ENCODE measurements at regions not wholly inside any gene's neighbourhood (a gene's known extent, or its start where the extent isn't known, plus 50 kb on each side); places are given as distances from the start of the nearest gene placed in this dataset.

DNA sequence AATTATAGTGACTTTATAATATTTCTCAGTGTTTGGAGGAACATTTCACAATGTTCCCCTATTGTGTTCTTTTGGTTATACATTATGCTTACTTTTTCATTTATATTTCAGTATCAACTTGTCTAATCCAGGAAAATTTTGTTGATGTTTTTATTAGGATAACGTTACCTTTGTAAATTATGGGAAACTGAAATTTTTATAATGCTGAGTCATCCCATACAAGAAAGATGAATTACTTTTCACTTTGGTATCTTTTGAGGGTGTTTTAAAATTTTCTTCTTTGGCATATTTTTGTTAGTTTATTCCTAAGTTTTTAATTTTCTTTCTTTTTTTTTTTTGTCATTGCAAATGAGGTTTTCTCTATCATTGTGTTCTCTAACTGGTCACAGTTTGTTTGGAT lies 542.7 kb downstream of the SLC16A7 start:
- no peak for DNase-seq (ENCODE audit: low read depth)

DNA sequence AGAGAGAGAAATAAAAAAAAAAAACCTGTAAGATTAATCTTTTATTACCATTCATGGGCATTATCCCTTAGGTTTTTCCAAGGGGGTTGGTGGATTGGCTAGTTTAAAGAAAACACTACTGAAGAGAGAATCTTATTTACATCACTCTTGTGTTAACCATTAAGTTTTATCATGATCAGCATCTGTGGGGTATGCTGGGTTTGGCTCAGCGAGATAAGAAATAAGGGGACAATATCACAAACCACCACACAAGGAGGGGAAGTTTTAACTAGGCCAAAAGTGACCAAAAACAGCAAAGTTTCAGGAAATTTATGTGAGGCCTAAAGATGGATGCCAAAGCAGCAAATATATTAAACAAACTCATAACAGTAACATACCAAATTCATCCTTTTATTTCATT lies 548.6 kb downstream of the SLC16A7 start:
- DNase-seq (ENCODE audit: low read depth) = no peak

DNA sequence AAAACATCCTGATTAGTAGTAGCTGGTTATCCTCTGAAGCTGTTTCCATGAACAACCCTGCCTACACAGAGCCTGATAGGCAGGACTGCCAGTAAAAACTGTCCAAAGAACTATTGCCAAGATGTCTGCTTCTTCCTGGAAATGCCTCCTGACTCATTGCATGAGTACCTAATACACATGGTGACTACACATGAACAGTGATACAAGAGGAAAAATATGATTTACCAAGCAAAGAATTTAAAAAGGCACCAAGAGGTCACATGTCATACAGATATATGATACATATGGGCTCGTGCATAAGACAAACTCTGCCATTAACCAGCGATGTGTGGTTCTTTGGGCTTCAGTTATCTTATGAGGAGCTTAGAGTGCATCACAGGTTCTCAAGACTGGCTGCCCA lies 552.3 kb downstream of the SLC16A7 start:
- peak; percentile 88 for DNase-seq (ENCODE audit: low read depth)

DNA sequence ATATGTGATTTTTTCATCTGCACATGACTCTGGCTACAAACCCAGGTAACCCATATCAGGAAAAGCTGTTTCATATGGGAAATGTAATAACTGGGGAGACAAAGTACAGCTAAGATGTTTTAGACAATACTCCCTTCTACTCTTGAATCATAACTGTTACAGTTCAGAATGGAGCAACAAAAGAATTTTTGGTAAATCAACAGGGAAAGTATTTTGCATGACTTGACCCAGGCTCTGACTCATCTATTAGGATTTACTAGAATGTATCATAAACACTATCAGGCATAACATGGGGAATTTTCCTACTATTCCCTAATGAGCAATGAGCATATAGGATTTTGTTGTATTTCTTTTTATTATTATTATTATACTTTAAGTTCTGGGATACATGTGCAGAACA lies 553.0 kb downstream of the SLC16A7 start:
- DNase-seq (ENCODE audit: low read depth) = peak; percentile 89

DNA sequence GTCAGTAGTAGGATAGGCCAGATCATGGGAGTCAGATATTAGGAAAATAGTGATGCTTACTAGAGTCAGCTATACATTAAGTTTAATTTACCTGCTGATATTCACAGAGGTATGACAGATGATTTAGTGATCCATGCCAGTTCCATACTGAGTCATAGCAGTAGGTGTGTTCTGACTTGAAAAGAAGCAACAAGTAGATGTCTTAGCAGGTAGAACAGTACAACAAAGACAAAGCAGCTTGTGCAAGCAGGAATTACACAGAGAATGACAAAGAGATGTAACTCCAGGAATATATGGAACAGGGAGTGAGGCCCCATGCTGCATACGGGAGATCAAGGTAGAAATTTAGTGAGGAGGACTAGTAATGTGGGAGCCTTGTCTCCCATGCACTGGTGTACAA lies 556.9 kb downstream of the SLC16A7 start:
- no peak for DNase-seq (ENCODE audit: low read depth)

DNA sequence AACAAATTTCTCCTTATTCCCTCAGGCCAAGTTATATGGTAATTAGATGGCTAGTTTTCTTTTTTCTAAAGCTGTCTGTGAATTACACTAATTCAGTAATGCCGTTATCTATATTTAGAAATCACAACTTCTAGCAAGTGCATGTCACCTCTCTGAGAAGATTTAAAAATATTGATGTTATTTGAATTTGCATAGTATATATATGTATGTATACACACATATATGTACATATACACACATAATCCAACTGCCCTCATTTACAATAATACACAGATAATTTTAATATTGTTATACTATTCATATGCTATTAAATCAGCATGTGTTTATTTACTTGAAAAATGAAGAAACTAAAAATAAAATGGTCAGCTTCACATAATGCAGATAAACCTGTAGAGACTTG lies 563.9 kb downstream of the SLC16A7 start:
- no peak for DNase-seq (ENCODE audit: low read depth)

DNA sequence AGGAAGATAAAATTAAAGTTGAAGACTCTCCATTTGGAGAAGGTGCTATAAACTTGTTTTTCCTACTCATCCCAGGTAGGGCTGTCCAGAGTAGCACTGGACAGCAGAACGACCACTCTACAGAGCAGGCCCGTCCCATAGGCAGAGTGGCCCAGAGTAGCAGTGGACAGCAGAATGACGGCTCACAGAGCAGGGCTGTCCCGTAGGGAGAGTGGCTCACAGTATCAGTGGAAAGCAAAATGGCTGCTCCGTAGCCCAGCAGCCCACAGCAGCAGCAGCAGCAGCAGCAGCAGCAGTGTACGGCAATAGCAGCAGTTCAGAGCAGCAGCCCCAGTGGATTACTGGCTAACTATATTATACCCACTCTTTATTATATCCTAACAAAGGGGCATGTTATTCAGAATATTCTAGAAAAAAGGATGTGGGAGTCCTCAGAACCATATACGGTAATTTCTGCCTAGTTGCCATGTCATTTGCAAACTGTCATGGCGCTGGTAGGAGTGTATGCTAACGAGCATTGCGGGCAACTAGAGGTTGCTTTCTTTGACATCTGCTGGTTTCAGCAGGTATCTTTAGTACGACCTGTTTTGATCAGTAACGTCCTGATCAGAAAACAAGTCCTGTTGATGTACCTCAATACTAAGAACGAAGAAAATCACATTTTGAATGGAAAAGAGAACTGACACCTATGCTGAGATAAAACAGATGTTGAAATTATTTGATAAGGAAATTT lies 567.3 kb downstream of the SLC16A7 start:
- no peak for DNase-seq (ENCODE audit: low read depth)

DNA sequence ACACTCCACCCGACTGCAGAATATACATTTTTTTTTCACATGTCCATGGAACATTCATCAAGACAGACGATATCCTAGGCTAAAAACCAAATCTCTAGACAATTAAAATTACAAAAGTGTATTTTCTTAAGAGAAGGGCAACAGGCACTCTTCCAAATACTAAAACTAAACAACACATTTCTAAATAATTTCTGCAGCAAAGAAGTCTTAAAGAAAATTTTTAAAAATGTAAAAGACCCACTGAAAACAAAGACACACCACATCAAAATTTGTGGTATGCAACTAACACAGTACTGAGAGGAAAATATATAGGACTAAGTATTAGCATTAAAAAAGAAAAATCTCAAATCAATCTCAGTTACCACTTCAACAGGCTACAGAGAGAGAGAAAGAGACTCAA lies 570.0 kb downstream of the SLC16A7 start:
- DNase-seq (ENCODE audit: low read depth) = no peak

DNA sequence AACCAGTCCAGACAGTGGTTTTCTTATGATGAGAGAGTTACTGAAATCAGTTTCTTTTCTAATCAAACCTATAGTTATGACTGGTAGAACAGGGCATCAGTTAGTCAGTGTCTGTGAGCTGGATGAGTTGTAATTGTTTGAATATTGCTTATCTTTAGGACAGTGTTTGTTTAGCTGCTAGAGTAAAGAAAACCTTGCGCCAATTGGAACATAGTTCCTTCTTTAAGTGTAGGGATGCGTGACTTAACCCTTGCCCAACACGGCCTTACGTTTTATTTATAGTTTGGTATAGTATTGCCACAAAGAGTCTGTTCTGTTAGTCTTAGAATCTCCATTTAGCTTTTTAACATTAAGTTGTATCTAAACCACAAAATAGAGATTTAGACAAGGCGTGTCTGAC lies 572.6 kb downstream of the SLC16A7 start:
- no peak for DNase-seq (ENCODE audit: low read depth)

DNA sequence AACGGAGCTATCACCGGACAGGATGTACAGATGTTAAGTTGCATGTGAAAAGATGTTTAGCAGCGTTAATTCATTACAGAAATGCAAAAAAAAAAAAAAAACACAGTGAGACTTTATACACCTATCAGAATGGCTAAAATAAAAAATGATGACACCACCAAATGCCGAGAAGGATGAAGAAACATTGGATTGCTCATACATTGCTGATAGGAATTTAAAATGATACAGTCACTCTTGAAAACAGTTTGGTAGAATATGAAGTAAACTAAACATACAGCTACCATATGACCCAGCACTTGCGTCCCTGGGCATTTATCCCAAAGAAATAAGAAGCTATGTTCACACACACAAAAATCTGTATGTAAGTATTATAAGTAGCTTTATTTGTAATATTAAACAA lies 574.1 kb downstream of the SLC16A7 start:
- DNase-seq (ENCODE audit: low read depth) = peak; percentile 41

DNA sequence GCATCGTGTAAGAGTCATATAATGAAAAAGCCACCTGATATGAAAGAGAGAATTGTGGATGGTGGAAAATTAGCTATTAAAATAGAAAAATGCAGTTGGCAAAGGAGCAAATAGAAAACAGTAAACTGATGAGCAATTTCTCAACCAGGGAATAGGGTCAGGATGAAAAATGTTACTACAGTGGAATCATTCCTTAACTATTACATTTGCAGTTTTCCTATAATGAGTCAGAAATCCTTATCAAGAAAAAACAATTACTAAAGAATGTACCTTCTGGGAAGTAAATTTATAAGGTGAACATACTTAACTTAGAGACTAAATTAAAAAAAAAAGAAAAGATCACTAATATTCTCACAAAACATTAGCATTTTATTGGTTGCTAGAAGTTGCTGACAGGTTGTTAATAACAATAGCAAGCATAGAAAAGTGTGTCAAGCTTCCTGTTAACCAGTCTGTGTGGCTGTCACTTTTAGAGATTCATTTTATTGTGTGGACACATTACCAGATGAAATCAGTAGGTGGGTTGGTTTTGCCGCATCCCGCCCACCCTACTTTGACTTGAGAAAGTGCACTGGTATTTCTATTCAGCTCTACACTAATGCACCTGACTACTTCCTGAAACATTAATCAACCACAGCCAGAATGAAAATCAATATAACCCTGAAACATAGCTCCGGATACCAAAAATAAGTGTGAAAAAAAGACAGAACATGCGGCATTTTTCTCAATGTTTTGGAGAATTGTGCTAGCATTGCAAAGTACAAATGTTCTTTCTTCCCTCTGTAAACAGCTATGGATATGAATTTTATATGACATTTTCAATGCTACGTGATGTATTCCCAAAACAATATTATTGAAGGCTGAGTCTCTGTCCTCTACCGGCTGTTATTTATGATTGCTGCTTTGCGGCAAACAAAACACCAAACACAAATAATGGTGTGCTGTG lies 576.7 kb downstream of the SLC16A7 start:
- peak; percentile 49 for DNase-seq (ENCODE audit: low read depth)

DNA sequence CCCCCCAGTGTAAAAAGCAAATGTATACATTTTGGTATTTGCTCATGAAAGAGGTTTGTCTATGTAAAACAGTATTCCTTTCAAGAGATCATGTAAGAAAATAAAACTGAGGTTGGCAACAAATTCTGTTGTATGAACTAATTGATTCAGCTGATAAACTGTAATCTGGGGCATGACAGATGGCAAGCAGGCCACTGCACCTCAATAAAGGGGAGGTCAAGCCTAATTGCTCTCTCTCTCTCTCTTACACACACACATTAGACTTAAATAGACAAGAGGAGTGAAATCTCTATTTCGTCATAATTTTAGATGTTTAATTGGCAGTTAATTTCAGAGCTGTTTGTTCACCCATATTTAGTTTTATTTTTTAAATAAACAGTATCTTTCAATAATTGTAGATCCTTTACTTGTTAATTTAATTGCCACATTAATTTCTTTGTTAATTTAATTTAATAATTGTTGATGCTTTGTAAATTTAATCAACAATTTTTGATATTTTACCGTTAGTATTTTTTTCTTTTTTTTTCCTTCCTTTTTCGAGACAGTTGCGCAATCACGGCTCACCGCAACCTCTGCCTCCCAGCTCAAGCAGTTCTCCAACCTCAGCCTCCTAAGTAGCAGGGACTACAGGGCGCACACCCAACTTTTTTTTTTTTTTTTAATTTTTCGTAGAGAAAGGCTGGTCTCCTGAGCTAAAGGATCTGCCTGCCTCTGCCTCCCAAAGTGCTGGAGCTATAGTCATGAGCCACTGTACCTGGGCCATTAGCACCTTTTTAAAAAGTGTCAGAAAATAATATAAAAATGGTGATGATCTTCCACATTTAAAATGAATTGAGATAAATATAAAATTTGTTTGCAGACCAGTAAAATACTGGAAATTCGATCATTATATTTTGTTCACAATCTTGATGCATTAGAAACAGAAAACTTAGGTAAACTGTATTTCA lies 577.7 kb downstream of the SLC16A7 start:
- DNase-seq (ENCODE audit: low read depth) = no peak

DNA sequence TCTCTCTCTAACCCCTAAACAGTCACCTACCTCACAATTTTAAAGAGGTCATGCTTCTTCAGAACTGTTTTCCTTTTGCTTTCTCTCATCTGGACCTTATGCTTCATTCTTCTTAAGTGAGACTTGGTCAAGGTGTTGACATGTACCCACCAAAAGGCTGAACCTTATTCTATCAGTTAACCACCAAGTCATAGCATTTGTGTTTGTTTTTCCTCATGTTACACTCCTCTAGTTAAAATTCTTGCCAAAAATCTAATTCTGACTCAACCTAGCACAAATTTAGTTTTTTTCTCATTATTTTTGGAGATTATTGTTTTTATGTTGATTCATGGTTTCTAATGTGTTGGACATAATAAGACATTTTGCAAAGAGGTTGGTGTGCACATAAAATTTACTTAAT lies 578.6 kb downstream of the SLC16A7 start:
- DNase-seq (ENCODE audit: low read depth) = no peak

DNA sequence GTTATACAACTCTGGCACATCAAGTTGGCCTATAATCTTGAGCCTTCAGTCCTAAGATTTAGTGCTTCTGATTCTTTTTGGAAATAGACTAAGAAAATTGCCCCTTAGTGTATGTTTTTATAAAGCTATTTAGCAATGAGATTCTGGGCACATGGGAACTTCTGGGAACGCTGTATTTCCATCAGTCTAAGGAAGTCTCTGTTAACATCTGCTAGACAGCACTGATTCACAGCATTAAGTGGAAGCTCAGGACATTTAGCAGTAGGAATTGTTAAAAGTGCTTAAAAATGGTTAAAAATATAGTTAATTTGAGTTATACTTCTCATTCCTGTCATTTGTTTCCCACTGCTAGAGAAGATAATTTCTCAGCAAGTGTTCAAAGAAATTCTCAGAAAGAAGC lies 579.1 kb downstream of the SLC16A7 start:
- no peak for DNase-seq (ENCODE audit: low read depth)

DNA sequence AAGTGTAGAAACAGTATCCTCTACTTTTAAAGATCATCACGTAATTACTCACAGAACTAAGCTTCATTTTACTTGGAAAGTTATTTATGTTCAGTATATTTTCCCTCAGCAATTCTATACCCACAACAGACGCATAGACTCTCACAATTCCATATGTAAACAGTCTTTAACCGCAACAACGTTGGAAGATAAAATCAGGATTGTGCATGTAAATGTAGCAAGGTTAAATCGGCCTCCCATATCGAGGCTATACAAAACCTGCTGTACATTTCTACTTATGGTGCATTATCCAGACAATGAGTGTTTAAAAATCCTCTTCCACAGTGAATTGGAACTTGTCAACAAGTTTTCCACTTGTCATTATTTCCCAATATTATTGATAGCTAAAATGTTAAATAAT lies 581.1 kb downstream of the SLC16A7 start:
- peak; percentile 5 for DNase-seq (ENCODE audit: low read depth)

DNA sequence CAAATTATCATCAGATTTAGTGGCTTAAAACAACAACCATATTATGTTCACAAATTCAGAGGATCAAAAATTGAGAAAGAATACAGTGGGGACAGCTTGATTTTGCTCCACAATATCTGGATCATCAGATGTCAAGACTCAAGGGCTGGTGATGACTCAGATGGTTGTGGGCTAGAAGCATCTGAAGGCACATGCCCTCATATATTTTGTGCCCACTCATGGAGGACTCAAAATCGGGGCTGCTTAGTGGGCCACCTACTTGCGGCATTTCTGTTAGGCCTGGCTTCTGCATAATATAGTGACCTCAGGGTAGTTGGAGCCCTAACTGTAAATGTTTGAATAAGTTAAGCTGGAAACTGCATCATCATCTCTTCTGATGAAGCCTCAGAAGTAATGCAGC lies 584.5 kb downstream of the SLC16A7 start:
- no peak for DNase-seq (ENCODE audit: low read depth)

DNA sequence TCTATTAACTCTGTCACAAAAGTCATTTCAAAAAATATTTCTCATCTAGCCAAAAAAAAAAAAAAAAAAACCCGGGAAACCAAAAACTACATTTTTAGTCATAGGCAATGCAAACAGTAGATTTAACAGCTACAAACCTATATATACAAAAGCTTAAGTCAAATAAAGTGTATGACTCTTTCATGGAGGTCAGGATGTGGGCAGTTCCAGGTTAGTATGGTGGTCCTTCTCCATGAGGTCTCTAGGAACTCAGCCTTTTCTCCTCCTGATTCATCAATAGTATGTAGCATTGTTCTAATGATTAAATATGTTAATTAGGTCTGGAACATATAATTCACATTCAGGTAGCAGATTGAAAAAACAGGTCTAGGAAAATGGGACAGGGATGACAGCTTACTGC lies 586.5 kb downstream of the SLC16A7 start:
- DNase-seq (ENCODE audit: low read depth) = no peak

DNA sequence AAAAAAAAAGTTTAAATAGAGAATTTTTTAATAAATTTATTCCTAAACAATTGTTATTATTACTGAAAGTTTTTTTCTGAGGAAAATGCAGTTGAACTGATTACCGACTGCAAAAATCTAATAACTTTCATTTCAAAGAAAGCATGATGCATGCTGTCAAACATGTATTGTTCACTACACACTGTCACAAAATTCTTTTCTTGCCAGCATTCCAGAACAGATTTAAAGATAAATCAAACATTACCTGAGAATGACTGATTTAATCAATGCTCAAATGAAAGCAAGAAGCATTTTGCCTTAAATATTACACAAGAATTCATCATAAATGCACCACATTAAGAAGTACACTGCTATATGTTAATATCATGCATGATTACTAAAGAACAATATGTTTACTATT lies 588.3 kb downstream of the SLC16A7 start:
- DNase-seq (ENCODE audit: low read depth) = no peak

DNA sequence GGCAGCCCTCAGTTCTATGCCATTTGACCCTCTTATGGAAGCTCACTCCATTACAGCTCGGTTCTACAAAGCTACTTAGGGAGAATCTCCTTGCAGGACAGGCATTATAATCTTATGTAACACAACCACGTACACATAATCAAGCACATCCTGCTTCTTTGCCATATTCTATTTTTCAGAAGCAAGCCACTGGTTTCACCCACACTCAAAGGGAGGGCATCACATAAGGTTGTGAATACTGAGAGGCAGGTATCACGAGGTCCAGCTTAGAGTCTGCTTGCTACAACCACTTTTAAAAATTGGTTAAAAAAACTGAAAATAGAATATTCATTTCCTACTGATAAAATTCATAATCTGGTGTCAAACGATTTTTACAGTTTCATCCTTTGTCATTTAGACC lies 589.2 kb downstream of the SLC16A7 start:
- DNase-seq (ENCODE audit: low read depth) = no peak

DNA sequence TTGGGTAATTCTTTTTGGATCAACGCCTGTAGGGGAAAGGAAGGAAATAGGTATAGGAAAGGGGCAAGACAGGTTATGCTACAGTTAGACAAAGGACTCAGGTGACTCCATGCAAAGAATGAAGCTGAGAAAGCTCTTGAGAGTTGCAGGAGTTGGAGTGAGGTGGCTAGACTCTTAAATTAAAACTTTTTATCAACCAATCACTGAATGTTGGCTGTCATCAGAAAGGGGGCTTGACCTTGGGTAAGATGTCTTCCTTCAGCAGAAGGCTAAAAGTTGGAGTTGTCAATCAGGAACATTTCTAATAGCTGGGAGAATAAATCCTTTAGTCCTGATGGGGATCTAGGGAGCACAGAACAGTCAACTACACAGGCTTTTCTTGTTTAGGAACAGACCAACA lies 595.4 kb downstream of the SLC16A7 start:
- no peak for DNase-seq (ENCODE audit: low read depth)

DNA sequence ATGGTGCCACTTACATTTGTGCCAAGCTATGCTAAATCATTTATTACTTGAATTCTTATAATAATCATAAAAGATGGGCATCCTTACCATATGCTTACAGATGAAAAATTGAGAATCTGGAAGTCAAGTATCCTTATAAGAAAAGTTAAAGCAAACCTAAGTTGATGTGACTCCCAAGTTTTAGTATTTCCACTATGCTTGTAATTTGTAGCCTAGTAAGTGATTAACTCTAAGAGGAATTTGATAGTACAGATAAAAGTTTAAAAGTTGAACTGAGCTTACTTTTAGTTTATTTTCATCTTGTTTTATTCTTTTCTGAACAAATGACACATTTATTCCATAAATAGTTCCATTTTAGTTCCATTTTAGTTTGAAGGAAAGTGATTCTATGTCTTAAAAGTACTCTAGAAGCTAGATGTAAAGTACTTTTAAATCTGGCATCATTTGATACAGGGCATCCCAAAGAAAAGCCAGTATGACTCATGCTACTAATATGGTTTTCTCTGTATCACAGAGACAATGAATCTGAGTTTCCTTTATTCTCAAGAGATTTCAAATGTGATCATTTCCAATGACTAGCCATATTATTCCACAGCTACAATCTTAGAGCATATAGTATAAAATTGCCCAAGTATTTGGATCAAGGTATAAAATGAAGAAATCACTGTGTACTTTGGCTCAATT lies 596.0 kb downstream of the SLC16A7 start:
- peak; percentile 14 for DNase-seq (ENCODE audit: low read depth)

DNA sequence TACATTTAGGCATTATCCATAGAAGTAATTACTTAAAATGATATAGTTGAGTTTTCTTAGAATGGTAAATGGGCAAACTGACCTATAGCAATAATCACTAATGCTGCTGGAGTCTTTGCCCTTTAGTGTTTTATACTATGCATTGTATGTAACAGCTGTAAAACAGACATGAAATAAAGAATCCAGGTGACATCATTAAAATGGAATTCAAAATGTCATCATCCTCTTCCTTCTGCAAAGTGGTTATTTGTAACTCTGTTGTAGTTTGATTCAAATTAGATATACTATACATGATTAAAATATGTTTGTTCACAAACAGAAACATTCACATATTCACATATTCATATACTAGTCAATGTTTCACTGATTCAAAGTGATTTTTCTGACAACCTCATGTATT lies 598.8 kb downstream of the SLC16A7 start:
- peak; percentile 50 for DNase-seq (ENCODE audit: low read depth)

Data from amniotic epithelial cell (primary cell).